ENCODE measurements at regions not wholly inside any gene's neighbourhood (a gene's known extent, or its start where the extent isn't known, plus 50 kb on each side); places are given as distances from the start of the nearest gene placed in this dataset.

DNA sequence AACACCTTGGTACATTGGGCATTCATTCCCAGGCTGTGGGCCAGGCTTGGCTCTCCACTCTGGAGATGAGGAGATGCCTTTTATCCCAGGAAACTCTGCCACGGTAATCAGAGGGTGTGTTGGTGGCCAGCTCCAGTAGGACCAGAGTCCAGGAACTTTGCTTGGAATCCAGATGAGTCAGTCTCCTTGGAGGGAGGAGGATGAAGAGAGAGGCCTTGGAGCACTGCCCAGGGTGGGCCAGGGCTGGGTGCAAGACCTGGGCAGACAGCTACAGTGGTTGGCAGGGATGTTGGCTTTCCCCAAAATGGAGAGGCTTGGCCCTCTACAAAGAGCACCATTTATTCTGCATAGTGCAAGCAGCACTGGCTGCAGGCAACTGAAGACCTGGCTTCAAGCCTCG lies 209.0 kb downstream of the RGS9 start:
- DNase-seq (ENCODE audit: low read depth) = no peak
- TF ChIP-seq, protein P1, sequence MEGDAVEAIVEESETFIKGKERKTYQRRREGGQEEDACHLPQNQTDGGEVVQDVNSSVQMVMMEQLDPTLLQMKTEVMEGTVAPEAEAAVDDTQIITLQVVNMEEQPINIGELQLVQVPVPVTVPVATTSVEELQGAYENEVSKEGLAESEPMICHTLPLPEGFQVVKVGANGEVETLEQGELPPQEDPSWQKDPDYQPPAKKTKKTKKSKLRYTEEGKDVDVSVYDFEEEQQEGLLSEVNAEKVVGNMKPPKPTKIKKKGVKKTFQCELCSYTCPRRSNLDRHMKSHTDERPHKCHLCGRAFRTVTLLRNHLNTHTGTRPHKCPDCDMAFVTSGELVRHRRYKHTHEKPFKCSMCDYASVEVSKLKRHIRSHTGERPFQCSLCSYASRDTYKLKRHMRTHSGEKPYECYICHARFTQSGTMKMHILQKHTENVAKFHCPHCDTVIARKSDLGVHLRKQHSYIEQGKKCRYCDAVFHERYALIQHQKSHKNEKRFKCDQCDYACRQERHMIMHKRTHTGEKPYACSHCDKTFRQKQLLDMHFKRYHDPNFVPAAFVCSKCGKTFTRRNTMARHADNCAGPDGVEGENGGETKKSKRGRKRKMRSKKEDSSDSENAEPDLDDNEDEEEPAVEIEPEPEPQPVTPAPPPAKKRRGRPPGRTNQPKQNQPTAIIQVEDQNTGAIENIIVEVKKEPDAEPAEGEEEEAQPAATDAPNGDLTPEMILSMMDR (conservative IDR thresholded peaks at IDR 0.05; ENCODE audit: low read depth, low read length) = no peak
- no peak overlapping the region for H3K4me3 ChIP-seq (ENCODE audit: low read depth, low read length)

GRCh38 chr17:65345261-65346005 lies 208.3 kb downstream of the RGS9 start:
- no peak overlapping the region for H3K4me3 ChIP-seq (ENCODE audit: low read depth, low read length)
- DNase-seq (ENCODE audit: low read depth) = no peak
- TF ChIP-seq, protein P1 (conservative IDR thresholded peaks at IDR 0.05; ENCODE audit: low read depth, low read length) = no peak

DNA sequence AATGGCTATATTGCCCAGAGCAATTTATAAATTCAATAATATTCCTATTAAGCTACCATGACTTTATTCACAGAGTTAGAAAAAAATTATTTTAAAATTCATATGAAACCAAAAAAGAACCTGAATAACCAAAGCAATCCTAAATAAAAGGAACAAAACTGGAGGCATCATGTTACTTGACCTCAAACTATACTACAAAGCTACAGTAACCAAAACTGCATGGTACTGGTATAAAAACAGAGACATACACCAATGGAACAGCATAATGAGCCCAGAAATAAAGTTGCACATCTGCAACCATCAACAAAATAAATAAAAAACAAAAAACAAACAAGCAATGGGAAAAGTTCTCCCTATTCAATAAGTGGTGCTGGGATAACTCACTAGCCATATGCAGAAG lies 203.2 kb downstream of the RGS9 start:
- TF ChIP-seq, protein P1 (conservative IDR thresholded peaks at IDR 0.05; ENCODE audit: low read depth, low read length) = no peak
- no peak for DNase-seq (ENCODE audit: low read depth)
- no peak overlapping the region for H3K4me3 ChIP-seq (ENCODE audit: low read depth, low read length)

GRCh38 chr17:65334406-65334805 lies 197.2 kb downstream of the RGS9 start:
- peak; percentile 59 for DNase-seq (ENCODE audit: low read depth)

DNA sequence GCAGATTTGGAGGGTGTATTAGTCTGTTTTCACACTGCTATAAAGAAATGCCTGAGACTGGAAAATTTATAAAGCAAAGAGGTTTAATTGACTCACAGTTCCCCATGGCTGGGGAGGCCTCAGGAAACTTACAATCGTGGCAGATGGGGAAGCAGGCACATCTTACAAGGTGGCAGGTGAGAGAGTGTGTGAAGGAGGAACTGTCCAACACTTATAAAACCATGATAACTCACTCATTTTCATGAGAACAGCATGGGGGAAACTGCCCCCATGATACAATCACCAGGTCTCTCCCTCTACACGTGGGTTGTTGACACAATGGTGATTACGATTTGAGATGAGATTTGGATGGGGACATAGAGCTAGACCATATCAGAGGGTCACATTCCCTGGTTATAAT lies 195.6 kb downstream of the RGS9 start:
- TF ChIP-seq, protein P1 (conservative IDR thresholded peaks at IDR 0.05; ENCODE audit: low read depth, low read length) = no peak
- H3K4me3 ChIP-seq (ENCODE audit: low read depth, low read length) = no peak overlapping the region
- DNase-seq (ENCODE audit: low read depth) = no peak

More at GRCh38 chr17:65334406-65334805, 197.2 kb downstream of the RGS9 start:
- TF ChIP-seq, protein P1 (conservative IDR thresholded peaks at IDR 0.05; ENCODE audit: low read depth, low read length) = no peak
- no peak overlapping the region for H3K4me3 ChIP-seq (ENCODE audit: low read depth, low read length)

- TF ChIP-seq, protein P1 (conservative IDR thresholded peaks at IDR 0.05; ENCODE audit: low read depth, low read length) = no peak
- H3K4me3 ChIP-seq (ENCODE audit: low read depth, low read length) = no peak overlapping the region
- peak; percentile 12 for DNase-seq (ENCODE audit: low read depth)
These were observed 195.2 kb downstream of the RGS9 start for GRCh38 chr17:65332375-65332774.

GRCh38 chr17:65328567-65328966 lies 191.4 kb downstream of the RGS9 start:
- DNase-seq (ENCODE audit: low read depth) = no peak
- no peak overlapping the region for H3K4me3 ChIP-seq (ENCODE audit: low read depth, low read length)
- TF ChIP-seq, protein P1 (conservative IDR thresholded peaks at IDR 0.05; ENCODE audit: low read depth, low read length) = no peak

Measured in epithelial cell of proximal tubule (primary cell).